SK-N-SH treated with all-trans-retinoic acid at 6 μM for 48 hours (cell line): ENCODE measurements at regions not wholly inside any gene's neighbourhood (a gene's known extent, or its start where the extent isn't known, plus 50 kb on each side); places are given as distances from the start of the nearest gene placed in this dataset.

Source experiments
- ARNTL ChIP-seq: fragments of 450-650 bp; formaldehyde crosslinking; IDR thresholded peaks from 2 replicates; pipeline ENCODE4 v1.5.0; 2020; ENCODE audit warnings: low read depth, mild to moderate bottlenecking, moderate library complexity, borderline replicate concordance
- CSDC2 ChIP-seq: fragments of 250-450 bp; sonication (Bioruptor Pico); IDR thresholded peaks from 2 replicates; pipeline ENCODE4 v1.5.0; 2020; ENCODE audit warnings: mild to moderate bottlenecking, moderate library complexity
- CSRNP3 ChIP-seq: fragments of 250-450 bp; sonication (Bioruptor Pico); IDR thresholded peaks from 2 replicates; pipeline ENCODE4 v1.5.1; 2021; ENCODE audit warnings: mild to moderate bottlenecking, moderate library complexity
- ESRRG ChIP-seq: fragments of 250-450 bp; sonication (Bioruptor Pico); IDR thresholded peaks from 2 replicates; pipeline ENCODE4 v1.6.1; 2021; ENCODE audit warnings: mild to moderate bottlenecking
- GLIS3 ChIP-seq: fragments of 250-450 bp; sonication (Bioruptor Pico); IDR thresholded peaks from 2 replicates; pipeline ENCODE4 v1.5.0; 2020; ENCODE audit warnings: mild to moderate bottlenecking, moderate library complexity
- ISL1 ChIP-seq: fragments of 250-450 bp; sonication (Bioruptor Pico); IDR thresholded peaks from 2 replicates; pipeline ENCODE4 v2.1.2; 2022; ENCODE audit warnings: mild to moderate bottlenecking, moderate library complexity
- PATZ1 ChIP-seq: fragments of 250-450 bp; sonication (Bioruptor Pico); IDR thresholded peaks from 2 replicates; pipeline ENCODE4 v1.8.0; 2020; ENCODE audit warnings: mild to moderate bottlenecking, moderate library complexity, borderline replicate concordance
- POU6F1 ChIP-seq: fragments of 250-450 bp; sonication (Bioruptor Pico); IDR thresholded peaks from 2 replicates; pipeline ENCODE4 v1.8.0; 2021; ENCODE audit warnings: low read depth, mild to moderate bottlenecking, moderate library complexity, borderline replicate concordance
- PPARA ChIP-seq: fragments of 250-450 bp; sonication (Bioruptor Pico); IDR thresholded peaks from 2 replicates; pipeline ENCODE4 v1.5.0; 2020; ENCODE audit warnings: mild to moderate bottlenecking, borderline replicate concordance
- RARB ChIP-seq: fragments of 250-450 bp; sonication (Bioruptor Pico); IDR thresholded peaks from 2 replicates; pipeline ENCODE4 v1.8.0; 2021; ENCODE audit warnings: mild to moderate bottlenecking, moderate library complexity
- SNAI2 ChIP-seq: fragments of 250-450 bp; sonication (Bioruptor Pico); IDR thresholded peaks from 2 replicates; pipeline ENCODE4 v1.5.0; 2020; ENCODE audit warnings: mild to moderate bottlenecking, moderate library complexity
- TCF4 ChIP-seq: fragments of 250-450 bp; sonication (Bioruptor Pico); IDR thresholded peaks from 2 replicates; pipeline ENCODE4 v1.8.0; 2021; ENCODE audit warnings: mild to moderate bottlenecking, moderate library complexity, borderline replicate concordance
- ZFP3 ChIP-seq: fragments of 250-450 bp; sonication (Bioruptor Pico); IDR thresholded peaks from 2 replicates; pipeline ENCODE4 v1.5.0; 2020; ENCODE audit warnings: mild to moderate bottlenecking, moderate library complexity
- ZFP30 ChIP-seq: fragments of 450-650 bp; formaldehyde crosslinking; IDR thresholded peaks from 2 replicates; pipeline ENCODE4 v1.5.0; 2022; ENCODE audit warnings: mild to moderate bottlenecking, moderate library complexity

- TF ChIP-seq ZFP3 (CRISPR knock-in tag), result no peak
- TF ChIP-seq POU6F1 (CRISPR knock-in tag), result no peak
- no peak for TF ChIP-seq ARNTL (CRISPR knock-in tag)
- TF ChIP-seq ISL1 (CRISPR knock-in tag), result no peak
- no peak for TF ChIP-seq PATZ1 (CRISPR knock-in tag)
- TF ChIP-seq RARB (CRISPR knock-in tag), result no peak
- no peak for TF ChIP-seq ZFP30 (CRISPR knock-in tag)
- no peak for TF ChIP-seq TCF4 (CRISPR knock-in tag)
- no peak for TF ChIP-seq PPARA (CRISPR knock-in tag)
- no peak for TF ChIP-seq GLIS3 (CRISPR knock-in tag)
- no peak for TF ChIP-seq ESRRG (CRISPR knock-in tag)
- TF ChIP-seq CSDC2 (CRISPR knock-in tag), result no peak
- TF ChIP-seq SNAI2, result no peak
- no peak for TF ChIP-seq CSRNP3
Measured at GRCh38 chr1:148386617-148387016, 96.5 kb downstream of the PPIAL4G start.
